Endothelial cell of umbilical vein (primary cell): ENCODE measurements at regions not wholly inside any gene's neighbourhood (a gene's known extent, or its start where the extent isn't known, plus 50 kb on each side); places are given as distances from the start of the nearest gene placed in this dataset.

Experiments used
- TF ChIP-seq, protein P1 (sequence below), 2 donors: IDR thresholded peaks; 1 replicate in 1 of 2; 2 replicates in 1 of 2; pipeline ENCODE4 v1.5.1; 2011; ENCODE audit warnings: low read length in 2 of 2, mild to moderate bottlenecking in 2 of 2, moderate library complexity in 2 of 2, control low read depth in 1 of 2, inconsistent platforms in 1 of 2, low read depth in 1 of 2; ENCODE audit not compliant: insufficient read depth in 1 of 2; ENCODE audit errors: extremely low read depth in 1 of 2
- TF ChIP-seq, protein P2 (sequence below): IDR thresholded peaks from 2 replicates; pipeline ENCODE4 v1.6.1; 2011; ENCODE audit not compliant: insufficient read depth, insufficient read length

DNA sequence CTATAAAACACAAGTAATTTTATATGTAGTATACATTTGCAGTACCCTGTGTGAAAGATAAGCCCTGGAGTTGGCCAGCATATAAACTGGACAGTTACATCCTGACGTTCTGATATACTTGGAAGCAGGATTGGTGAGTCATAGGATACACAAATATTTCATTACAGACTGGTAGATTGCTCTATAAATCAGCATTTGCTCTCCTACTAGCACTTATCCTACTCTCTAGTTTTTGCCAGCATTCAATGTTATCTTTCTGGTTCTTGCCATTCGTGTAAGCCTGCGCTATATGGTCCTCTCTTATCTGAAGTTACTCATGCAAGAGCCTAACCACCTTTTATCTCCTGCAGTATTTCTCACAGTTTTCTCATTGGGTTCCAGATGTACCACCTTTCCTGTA, 680.2 kb upstream of the MMS22L start:
- TF ChIP-seq, protein P1, sequence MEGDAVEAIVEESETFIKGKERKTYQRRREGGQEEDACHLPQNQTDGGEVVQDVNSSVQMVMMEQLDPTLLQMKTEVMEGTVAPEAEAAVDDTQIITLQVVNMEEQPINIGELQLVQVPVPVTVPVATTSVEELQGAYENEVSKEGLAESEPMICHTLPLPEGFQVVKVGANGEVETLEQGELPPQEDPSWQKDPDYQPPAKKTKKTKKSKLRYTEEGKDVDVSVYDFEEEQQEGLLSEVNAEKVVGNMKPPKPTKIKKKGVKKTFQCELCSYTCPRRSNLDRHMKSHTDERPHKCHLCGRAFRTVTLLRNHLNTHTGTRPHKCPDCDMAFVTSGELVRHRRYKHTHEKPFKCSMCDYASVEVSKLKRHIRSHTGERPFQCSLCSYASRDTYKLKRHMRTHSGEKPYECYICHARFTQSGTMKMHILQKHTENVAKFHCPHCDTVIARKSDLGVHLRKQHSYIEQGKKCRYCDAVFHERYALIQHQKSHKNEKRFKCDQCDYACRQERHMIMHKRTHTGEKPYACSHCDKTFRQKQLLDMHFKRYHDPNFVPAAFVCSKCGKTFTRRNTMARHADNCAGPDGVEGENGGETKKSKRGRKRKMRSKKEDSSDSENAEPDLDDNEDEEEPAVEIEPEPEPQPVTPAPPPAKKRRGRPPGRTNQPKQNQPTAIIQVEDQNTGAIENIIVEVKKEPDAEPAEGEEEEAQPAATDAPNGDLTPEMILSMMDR (IDR thresholded peaks at IDR 0.05; ENCODE audit: extremely low read depth in 1 of 2, insufficient read depth in 1 of 2, low read depth in 1 of 2, low read length in 2 of 2), result no peak
- TF ChIP-seq, protein P2, sequence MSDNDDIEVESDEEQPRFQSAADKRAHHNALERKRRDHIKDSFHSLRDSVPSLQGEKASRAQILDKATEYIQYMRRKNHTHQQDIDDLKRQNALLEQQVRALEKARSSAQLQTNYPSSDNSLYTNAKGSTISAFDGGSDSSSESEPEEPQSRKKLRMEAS, result no peak
